Left ventricle myocardium inferior (tissue), 1 donor: ENCODE measurements at regions not wholly inside any gene's neighbourhood (a gene's known extent, or its start where the extent isn't known, plus 50 kb on each side); places are given as distances from the start of the nearest gene placed in this dataset.

Experiments
- DNase-seq: peaks from one replicate; pipeline ENCODE4 v3.0.0-alpha.2; 2020
- H3K27ac ChIP-seq: fragments of 200-600 bp; replicated peaks from 2 replicates; pipeline ENCODE4 v1.8.0; 2021
- H3K27me3 ChIP-seq: fragments of 200-600 bp; 2 replicates; pipeline ENCODE4 v1.8.0; 2021; ENCODE audit warnings: low read depth
- H3K36me3 ChIP-seq: fragments of 200-600 bp; 2 replicates; pipeline ENCODE4 v1.8.0; 2021
- H3K4me1 ChIP-seq: fragments of 200-600 bp; 2 replicates; pipeline ENCODE4 v1.8.0; 2021
- H3K4me3 ChIP-seq: fragments of 200-600 bp; 2 replicates; pipeline ENCODE4 v1.8.0; 2021; ENCODE audit warnings: mild to moderate bottlenecking, moderate library complexity
- H3K9me3 ChIP-seq: fragments of 200-600 bp; replicated peaks from 2 replicates; pipeline ENCODE4 v1.8.0; 2021
- intact Hi-C: fragments of 100-400 bp; cut with micrococcal nuclease; formaldehyde crosslinking; loops from one replicate; pipeline ENCODE4 v1.11.0; 2022
- TF ChIP-seq, protein P1 (sequence below): fragments of 200-600 bp; IDR thresholded peaks from 2 replicates; pipeline ENCODE4 v1.8.0; 2021; ENCODE audit warnings: antibody characterized with exemption, mild to moderate bottlenecking, borderline replicate concordance
- donor health status: DM: no; HTN: yes; CAD: no; lungs with severe emphysema.

GRCh38 chr1:99482286-99482685 is 163.6 kb upstream of the PALMD start:
- Histone ChIP-seq H3K27ac (no peak overlapping the region), H3K36me3 (no peaks in the 10 kb centered on the region), H3K9me3 (no peaks in the 10 kb centered on the region), H3K4me3 (no peak overlapping the region), H3K4me1 (no peaks in the 10 kb centered on the region), H3K27me3 (no peaks in the 10 kb centered on the region)
- intact Hi-C loops: no loop called here
- TF ChIP-seq, protein P1, sequence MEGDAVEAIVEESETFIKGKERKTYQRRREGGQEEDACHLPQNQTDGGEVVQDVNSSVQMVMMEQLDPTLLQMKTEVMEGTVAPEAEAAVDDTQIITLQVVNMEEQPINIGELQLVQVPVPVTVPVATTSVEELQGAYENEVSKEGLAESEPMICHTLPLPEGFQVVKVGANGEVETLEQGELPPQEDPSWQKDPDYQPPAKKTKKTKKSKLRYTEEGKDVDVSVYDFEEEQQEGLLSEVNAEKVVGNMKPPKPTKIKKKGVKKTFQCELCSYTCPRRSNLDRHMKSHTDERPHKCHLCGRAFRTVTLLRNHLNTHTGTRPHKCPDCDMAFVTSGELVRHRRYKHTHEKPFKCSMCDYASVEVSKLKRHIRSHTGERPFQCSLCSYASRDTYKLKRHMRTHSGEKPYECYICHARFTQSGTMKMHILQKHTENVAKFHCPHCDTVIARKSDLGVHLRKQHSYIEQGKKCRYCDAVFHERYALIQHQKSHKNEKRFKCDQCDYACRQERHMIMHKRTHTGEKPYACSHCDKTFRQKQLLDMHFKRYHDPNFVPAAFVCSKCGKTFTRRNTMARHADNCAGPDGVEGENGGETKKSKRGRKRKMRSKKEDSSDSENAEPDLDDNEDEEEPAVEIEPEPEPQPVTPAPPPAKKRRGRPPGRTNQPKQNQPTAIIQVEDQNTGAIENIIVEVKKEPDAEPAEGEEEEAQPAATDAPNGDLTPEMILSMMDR: no peak
- no peak for DNase-seq

- H3K4me3 ChIP-seq: no peak overlapping the region
- H3K27ac ChIP-seq: no peak overlapping the region
- no peaks in the 10 kb centered on the region for H3K9me3 ChIP-seq
- H3K4me1 ChIP-seq: no peaks in the 10 kb centered on the region
- no peak for DNase-seq
- no peaks in the 10 kb centered on the region for H3K27me3 ChIP-seq
- intact Hi-C loops: no loop called here
- no peaks in the 10 kb centered on the region for H3K36me3 ChIP-seq
- TF ChIP-seq, protein P1: no peak
Measured at GRCh38 chr1:99482750-99483149, 163.2 kb upstream of the PALMD start.

- no peak overlapping the region for H3K27ac ChIP-seq
- no peaks in the 10 kb centered on the region for H3K27me3 ChIP-seq
- no peaks in the 10 kb centered on the region for H3K9me3 ChIP-seq
- TF ChIP-seq, protein P1: no peak
- DNase-seq: no peak
- H3K4me1 ChIP-seq: no peaks in the 10 kb centered on the region
- intact Hi-C loops: no loop called here
- no peak overlapping the region for H3K4me3 ChIP-seq
- H3K36me3 ChIP-seq: no peaks in the 10 kb centered on the region
Measured at GRCh38 chr1:99490031-99490430, 155.9 kb upstream of the PALMD start.

GRCh38 chr1:99496067-99496466 is 149.8 kb upstream of the PALMD start:
- Histone ChIP-seq H3K9me3 (no peaks in the 10 kb centered on the region), H3K27ac (no peak overlapping the region), H3K27me3 (no peaks in the 10 kb centered on the region), H3K36me3 (no peaks in the 10 kb centered on the region), H3K4me3 (no peak overlapping the region), H3K4me1 (peaks cover 4% of the 10 kb centered on the region)
- no peak for DNase-seq
- TF ChIP-seq, protein P1: no peak
- intact Hi-C loops: no loop called here

- TF ChIP-seq, protein P1: no peak
- intact Hi-C loops: no loop called here
- Histone ChIP-seq H3K27me3 (no peaks in the 10 kb centered on the region), H3K9me3 (no peaks in the 10 kb centered on the region), H3K36me3 (no peaks in the 10 kb centered on the region), H3K4me1 (peaks cover 4% of the 10 kb centered on the region), H3K4me3 (no peak overlapping the region), H3K27ac (no peak overlapping the region)
- no peak for DNase-seq
Measured at GRCh38 chr1:99497690-99498089, 148.2 kb upstream of the PALMD start.

GRCh38 chr1:99500541-99500940 is 145.4 kb upstream of the PALMD start:
- Histone ChIP-seq H3K9me3 (no peaks in the 10 kb centered on the region), H3K27ac (no peak overlapping the region), H3K27me3 (no peaks in the 10 kb centered on the region), H3K4me3 (no peak overlapping the region), H3K36me3 (no peaks in the 10 kb centered on the region), H3K4me1 (peaks cover 21% of the 10 kb centered on the region)
- intact Hi-C loops: no loop called here
- TF ChIP-seq, protein P1: no peak
- DNase-seq: no peak
